NB4 (cell line): ENCODE measurements at regions not wholly inside any gene's neighbourhood (a gene's known extent, or its start where the extent isn't known, plus 50 kb on each side); places are given as distances from the start of the nearest gene placed in this dataset.

Source experiments
- DNase-seq: peaks from one replicate; pipeline ENCODE4 v3.0.0; 2010; ENCODE audit warnings: low read depth
- H3K4me3 ChIP-seq: one replicate; pipeline ENCODE4 v1.5.1; 2011; ENCODE audit warnings: mild to moderate bottlenecking, low read depth, low read length, moderate library complexity
- MYC ChIP-seq: IDR thresholded peaks from 2 replicates; pipeline ENCODE4 v1.6.1; 2011; ENCODE audit warnings: low read depth, low read length
- POLR2A ChIP-seq: IDR thresholded peaks from 2 replicates; pipeline ENCODE4 v1.6.1; 2011; ENCODE audit warnings: mild to moderate bottlenecking; ENCODE audit not compliant: insufficient read length; ENCODE audit errors: extremely low read depth
- TF ChIP-seq, protein P1 (sequence below): IDR thresholded peaks from one replicate; pipeline ENCODE4 v1.5.1; 2012; ENCODE audit warnings: low read depth, low read length
- TF ChIP-seq, protein P2 (sequence below): IDR thresholded peaks from 2 replicates; pipeline ENCODE4 v1.6.1; 2011; ENCODE audit warnings: low read depth, low read length

GRCh38 chr10:78371136-78371535, 337.5 kb downstream of the RPS24 start:
- peak; percentile 5 for DNase-seq
- TF ChIP-seq POLR2A (no peak), MYC (no peak)
- TF ChIP-seq, protein P1, sequence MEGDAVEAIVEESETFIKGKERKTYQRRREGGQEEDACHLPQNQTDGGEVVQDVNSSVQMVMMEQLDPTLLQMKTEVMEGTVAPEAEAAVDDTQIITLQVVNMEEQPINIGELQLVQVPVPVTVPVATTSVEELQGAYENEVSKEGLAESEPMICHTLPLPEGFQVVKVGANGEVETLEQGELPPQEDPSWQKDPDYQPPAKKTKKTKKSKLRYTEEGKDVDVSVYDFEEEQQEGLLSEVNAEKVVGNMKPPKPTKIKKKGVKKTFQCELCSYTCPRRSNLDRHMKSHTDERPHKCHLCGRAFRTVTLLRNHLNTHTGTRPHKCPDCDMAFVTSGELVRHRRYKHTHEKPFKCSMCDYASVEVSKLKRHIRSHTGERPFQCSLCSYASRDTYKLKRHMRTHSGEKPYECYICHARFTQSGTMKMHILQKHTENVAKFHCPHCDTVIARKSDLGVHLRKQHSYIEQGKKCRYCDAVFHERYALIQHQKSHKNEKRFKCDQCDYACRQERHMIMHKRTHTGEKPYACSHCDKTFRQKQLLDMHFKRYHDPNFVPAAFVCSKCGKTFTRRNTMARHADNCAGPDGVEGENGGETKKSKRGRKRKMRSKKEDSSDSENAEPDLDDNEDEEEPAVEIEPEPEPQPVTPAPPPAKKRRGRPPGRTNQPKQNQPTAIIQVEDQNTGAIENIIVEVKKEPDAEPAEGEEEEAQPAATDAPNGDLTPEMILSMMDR: no peak
- TF ChIP-seq, protein P2, sequence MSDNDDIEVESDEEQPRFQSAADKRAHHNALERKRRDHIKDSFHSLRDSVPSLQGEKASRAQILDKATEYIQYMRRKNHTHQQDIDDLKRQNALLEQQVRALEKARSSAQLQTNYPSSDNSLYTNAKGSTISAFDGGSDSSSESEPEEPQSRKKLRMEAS: no peak
- no peak overlapping the region for H3K4me3 ChIP-seq

- DNase-seq: no peak
- TF ChIP-seq, protein P1: no peak
- no peak for TF ChIP-seq POLR2A
- TF ChIP-seq, protein P2: no peak
- no peak for TF ChIP-seq MYC
- no peak overlapping the region for H3K4me3 ChIP-seq
Measured at GRCh38 chr10:78372806-78373205, 339.1 kb downstream of the RPS24 start.

DNA sequence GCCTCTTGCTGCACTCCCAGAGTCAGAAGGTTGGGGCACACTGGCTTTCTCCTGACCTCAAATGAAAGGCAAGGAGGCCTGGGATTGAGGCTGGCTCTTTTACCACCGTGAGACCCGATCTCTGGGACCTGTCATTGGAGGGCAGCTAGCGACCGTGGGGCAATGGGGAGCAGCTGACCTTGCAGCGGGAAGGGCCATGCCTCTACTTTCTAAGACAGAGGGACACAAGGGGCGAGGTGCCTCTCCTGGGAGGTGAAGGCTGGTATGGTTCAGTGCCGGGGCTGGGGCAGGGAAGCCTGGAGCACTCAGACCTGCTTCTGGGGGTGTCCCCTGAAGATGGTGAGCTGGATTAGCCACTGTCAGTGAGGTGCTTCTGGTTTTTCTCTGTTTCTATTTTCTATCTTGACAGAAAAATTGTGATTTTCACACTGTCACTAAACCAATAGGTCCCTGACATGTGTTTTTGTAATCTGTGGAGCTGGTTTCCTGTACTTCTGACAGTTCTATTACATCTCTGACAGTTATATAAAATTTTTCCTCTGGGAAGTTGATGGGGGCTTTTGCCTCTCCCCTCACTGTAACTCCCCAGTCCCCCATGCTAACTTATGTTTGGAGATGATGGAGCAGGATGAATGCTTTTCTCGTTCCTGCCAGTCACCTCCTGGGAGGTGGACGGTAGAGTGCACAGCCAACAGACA, 340.8 kb downstream of the RPS24 start:
- H3K4me3 ChIP-seq: no peak overlapping the region
- DNase-seq: no peak
- TF ChIP-seq MYC (no peak), POLR2A (no peak)
- TF ChIP-seq, protein P2: no peak
- TF ChIP-seq, protein P1: no peak

GRCh38 chr10:78375854-78376785, 342.5 kb downstream of the RPS24 start:
- H3K4me3 ChIP-seq: no peak overlapping the region
- DNase-seq: no peak
- TF ChIP-seq, protein P1: no peak
- TF ChIP-seq POLR2A: no peak
- TF ChIP-seq MYC: no peak
- TF ChIP-seq, protein P2: no peak

DNA sequence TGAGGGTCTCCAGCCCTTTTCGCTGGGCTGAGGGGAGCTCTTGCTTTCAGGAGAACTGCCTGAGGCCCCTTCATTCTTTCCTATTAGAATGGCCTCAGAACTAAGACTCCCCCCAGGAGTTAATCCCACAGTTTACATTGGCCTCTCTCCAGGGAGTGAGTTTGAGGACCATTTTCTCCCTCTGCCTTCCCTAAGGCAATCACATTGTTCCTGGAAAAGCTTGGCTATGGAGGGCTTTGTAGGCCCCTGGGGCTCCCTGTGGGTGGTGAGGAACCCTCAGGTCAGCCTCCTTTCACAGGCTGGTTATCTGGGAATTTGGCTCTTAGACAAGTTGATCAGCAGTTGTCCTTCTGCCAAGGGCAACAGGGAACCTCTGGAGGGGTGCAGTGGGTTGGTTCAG, 343.7 kb downstream of the RPS24 start:
- DNase-seq: no peak
- no peak overlapping the region for H3K4me3 ChIP-seq
- no peak for TF ChIP-seq MYC
- TF ChIP-seq, protein P2: no peak
- TF ChIP-seq POLR2A: no peak
- TF ChIP-seq, protein P1: no peak
